Keratinocyte (primary cell): ENCODE measurements at regions not wholly inside any gene's neighbourhood (a gene's known extent, or its start where the extent isn't known, plus 50 kb on each side); places are given as distances from the start of the nearest gene placed in this dataset.
"Not testable (repeated sequence)": the region's sequence is repeated elsewhere in the genome, so short reads cannot be mapped to it uniquely, and the experiment has no call there.

Experiments used
- DNase-seq: peaks from one replicate; pipeline ENCODE4 v3.0.0-alpha.2; 2011; ENCODE audit warnings: low read depth, missing footprints, low spot score
- FAIRE-seq: peaks from 2 replicates; lab custom pipeline; 2011; peaks lifted over from hg19 to GRCh38; lab: Jason Lieb, UNC
- H2AFZ ChIP-seq: 2 replicates; pipeline ENCODE4 v1.6.0; 2012; ENCODE audit warnings: low read length, control low read depth, inconsistent platforms; ENCODE audit not compliant: control insufficient read depth
- H3K27ac ChIP-seq: 2 replicates; pipeline ENCODE4 v1.5.1; 2011; ENCODE audit warnings: low read length; ENCODE audit not compliant: control insufficient read depth, insufficient read depth
- H3K27me3 ChIP-seq: 3 replicates; pipeline ENCODE4 v1.6.0; 2011; ENCODE audit warnings: low read length; ENCODE audit not compliant: control insufficient read depth, insufficient read depth; ENCODE audit errors: extremely low read depth
- H3K36me3 ChIP-seq, 2 experiments: 2 replicates in 1 of 2; 3 replicates in 1 of 2; pipeline ENCODE4 v1.5.1; 2011; ENCODE audit warnings: low read length in 2 of 2, mild to moderate bottlenecking in 1 of 2; ENCODE audit not compliant: control insufficient read depth in 2 of 2, insufficient read depth in 2 of 2; ENCODE audit errors: extremely low read depth in 1 of 2
- H3K4me1 ChIP-seq: 3 replicates; pipeline ENCODE4 v1.5.1; 2011; ENCODE audit warnings: low read length; ENCODE audit not compliant: control insufficient read depth, insufficient read depth; ENCODE audit errors: extremely low read depth
- H3K4me2 ChIP-seq: 3 replicates; pipeline ENCODE4 v1.6.0; 2011; ENCODE audit warnings: low read depth, low read length; ENCODE audit not compliant: control insufficient read depth, insufficient read depth; ENCODE audit errors: extremely low read depth
- H3K4me3 ChIP-seq, 3 experiments: fragments of 200-600 bp in 1 of 3; sonication (generic) in 1 of 3; 2 replicates in 2 of 3; 3 replicates in 1 of 3; pipeline ENCODE4 v1.5.1; 2011 to 2016; ENCODE audit warnings: low read length in 3 of 3, mild to moderate bottlenecking in 3 of 3, control low read depth in 2 of 3, inconsistent platforms in 1 of 3, low read depth in 1 of 3, mixed read lengths in 1 of 3, mixed run types in 1 of 3, moderate library complexity in 1 of 3; ENCODE audit not compliant: control insufficient read depth in 2 of 3, insufficient read depth in 2 of 3; ENCODE audit errors: extremely low read depth in 1 of 3
- H3K79me2 ChIP-seq: 2 replicates; pipeline ENCODE4 v1.6.0; 2012; ENCODE audit warnings: low read length; ENCODE audit not compliant: control insufficient read depth, insufficient read depth
- H3K9ac ChIP-seq: 3 replicates; pipeline ENCODE4 v1.6.0; 2011; ENCODE audit warnings: low read length; ENCODE audit not compliant: control insufficient read depth, insufficient read depth; ENCODE audit errors: extremely low read depth
- H3K9me1 ChIP-seq: 3 replicates; pipeline ENCODE4 v1.6.0; 2011; ENCODE audit warnings: low read length; ENCODE audit not compliant: control insufficient read depth, insufficient read depth; ENCODE audit errors: extremely low read depth
- H3K9me3 ChIP-seq: 2 replicates; pipeline ENCODE4 v1.5.1; 2012; ENCODE audit warnings: low read depth, low read length; ENCODE audit not compliant: control insufficient read depth
- H4K20me1 ChIP-seq: 3 replicates; pipeline ENCODE4 v1.6.0; 2011; ENCODE audit warnings: low read length; ENCODE audit not compliant: control insufficient read depth, insufficient read depth; ENCODE audit errors: extremely low read depth
- dilution Hi-C: fragments of 300-500 bp; cut with MboI; formaldehyde crosslinking; loops from one replicate; pipeline ENCODE4 v1.7.0; 2020; ENCODE audit warnings: low sequenced_read_pairs; ENCODE audit not compliant: extremely low pct_ligation_motif_present

DNA sequence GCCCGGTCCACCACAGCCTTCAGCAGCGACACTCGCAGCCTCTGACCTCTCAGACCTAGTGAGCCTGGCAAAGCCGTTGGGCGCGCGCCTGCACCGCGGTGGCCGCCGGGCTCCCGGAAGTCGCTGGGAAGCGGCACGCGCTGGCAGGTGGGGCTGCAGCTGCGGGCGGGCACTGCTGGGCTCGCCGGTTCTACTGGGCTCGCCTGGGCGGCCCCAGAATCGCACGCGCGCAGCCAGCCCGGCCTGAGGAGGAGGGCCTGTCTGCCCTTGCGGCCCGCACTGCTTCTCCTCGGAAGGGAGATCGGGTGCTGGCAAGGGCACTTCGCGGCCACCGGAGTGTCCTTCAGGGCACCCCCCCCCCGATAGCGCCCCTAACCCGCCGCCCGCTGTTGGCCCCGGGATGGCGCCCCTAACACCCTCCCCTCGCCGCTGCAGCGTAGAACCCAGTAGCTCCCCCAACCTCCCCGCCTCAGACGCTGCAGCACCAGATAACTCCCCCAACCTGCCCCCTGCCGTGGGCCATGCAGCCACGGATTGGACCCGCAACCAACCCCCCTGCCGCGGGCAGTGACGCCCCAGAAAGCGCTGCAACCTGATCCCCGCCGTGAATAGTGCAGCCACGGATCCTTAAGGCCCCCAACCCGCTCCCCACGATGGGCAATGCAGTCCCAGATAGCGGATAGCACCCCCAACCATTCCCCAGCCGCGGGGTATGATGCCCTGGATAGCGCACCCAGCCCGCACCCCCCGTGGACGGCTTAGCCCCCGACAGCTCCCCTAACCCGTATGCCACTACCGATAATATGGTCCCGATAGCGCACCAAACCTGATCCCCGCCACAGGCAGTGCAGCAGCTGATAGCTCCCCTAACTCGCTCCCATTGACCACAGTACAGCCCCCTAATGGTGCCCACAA is 306.5 kb downstream of the TUBA3C start:
- H2AFZ ChIP-seq, H3K4me3 ChIP-seq, H3K79me2 ChIP-seq, H3K27me3 ChIP-seq, H3K36me3 ChIP-seq, H3K9ac ChIP-seq, DNase-seq, H3K9me1 ChIP-seq, H3K4me2 ChIP-seq, H3K27ac ChIP-seq, H3K4me1 ChIP-seq, FAIRE-seq, dilution Hi-C loops, H4K20me1 ChIP-seq, H3K9me3 ChIP-seq: not testable (repeated sequence)

DNA sequence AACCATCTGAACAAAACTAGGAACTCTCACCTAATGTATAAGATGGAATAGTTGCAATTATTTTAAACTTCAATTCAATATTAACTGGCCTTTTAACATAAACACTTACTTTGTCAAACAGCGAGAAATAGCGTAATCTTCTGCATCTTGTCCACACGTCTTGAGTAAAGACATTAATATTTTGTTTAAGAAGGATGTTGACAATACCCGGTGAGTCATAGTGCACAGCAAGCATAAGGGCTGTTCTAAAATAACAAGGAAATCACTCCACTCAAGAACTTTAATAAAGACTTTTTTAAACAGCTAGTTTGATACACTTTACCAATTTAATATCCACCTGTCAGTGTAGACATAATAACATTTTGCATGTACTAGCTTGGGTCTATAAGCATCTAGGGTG is 311.1 kb downstream of the TUBA3C start:
- H3K4me3 ChIP-seq, H3K4me2 ChIP-seq, H3K79me2 ChIP-seq, H3K27ac ChIP-seq, H3K27me3 ChIP-seq, H3K9me1 ChIP-seq, H3K4me1 ChIP-seq, FAIRE-seq, H3K9ac ChIP-seq, H4K20me1 ChIP-seq, H3K36me3 ChIP-seq, dilution Hi-C loops, DNase-seq, H3K9me3 ChIP-seq, H2AFZ ChIP-seq: not testable (repeated sequence)

DNA sequence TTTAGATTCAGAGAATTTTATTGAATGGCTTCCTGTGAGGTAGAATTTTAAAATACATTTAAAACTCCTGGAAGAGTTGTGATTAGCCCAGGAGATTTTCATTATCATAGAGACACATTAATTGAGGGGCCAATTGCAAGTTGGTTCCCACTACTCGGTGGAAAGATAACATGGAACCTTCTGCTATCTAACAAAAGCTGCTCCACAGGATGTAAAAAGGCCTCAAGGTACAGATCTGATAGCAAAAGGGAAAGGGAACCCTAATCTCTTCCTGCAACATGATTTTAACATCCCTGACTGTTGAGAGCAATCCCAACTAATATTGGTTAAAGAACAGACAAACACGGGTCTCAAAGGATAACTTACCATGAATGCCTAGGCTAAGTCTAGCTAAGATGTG is 312.3 kb downstream of the TUBA3C start:
- H3K79me2 ChIP-seq, FAIRE-seq, H2AFZ ChIP-seq, H3K9me3 ChIP-seq, H3K4me2 ChIP-seq, H3K4me1 ChIP-seq, H3K9me1 ChIP-seq, H3K27ac ChIP-seq, dilution Hi-C loops, DNase-seq, H3K4me3 ChIP-seq, H3K36me3 ChIP-seq, H4K20me1 ChIP-seq, H3K9ac ChIP-seq, H3K27me3 ChIP-seq: not testable (repeated sequence)

DNA sequence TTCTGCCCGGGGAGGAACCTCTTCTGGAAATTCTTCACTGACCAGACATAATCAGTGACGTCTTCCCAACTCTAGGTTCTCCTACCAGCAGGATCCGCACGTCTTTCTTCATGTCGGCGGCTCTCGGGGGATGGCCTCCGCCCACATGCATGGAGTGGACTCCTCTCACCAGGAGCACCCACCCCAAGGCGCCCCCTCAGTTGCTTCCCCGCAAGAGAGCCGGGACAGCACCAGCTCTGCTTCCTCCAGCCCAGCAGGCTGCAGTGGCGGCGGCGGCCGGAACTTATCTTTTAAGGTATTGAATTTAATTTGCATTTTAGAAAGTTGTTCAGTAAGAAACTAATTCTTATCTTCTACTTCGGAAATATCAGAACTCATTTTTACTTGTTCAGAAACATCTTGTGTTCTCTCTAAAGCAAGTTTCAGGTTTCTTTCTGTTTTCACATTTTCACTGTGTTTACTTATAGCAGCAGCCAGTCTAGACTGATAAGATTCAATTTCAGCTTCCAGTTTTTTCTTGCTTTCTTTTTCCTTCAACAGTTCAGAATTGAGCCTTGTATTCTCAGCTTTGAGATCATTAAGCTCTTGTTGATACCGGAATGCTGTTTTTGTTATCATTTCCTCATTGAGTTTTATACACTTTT is 343.5 kb downstream of the TUBA3C start:
- H3K36me3 ChIP-seq, H3K9me3 ChIP-seq, H3K9me1 ChIP-seq, H3K4me3 ChIP-seq, H3K4me2 ChIP-seq, FAIRE-seq, H3K9ac ChIP-seq, H2AFZ ChIP-seq, dilution Hi-C loops, DNase-seq, H4K20me1 ChIP-seq, H3K79me2 ChIP-seq, H3K27me3 ChIP-seq, H3K27ac ChIP-seq, H3K4me1 ChIP-seq: not testable (repeated sequence)
